ENCODE measurements at regions not wholly inside any gene's neighbourhood (a gene's known extent, or its start where the extent isn't known, plus 50 kb on each side); places are given as distances from the start of the nearest gene placed in this dataset.

- in situ Hi-C loops (cut with MboI; ENCODE audit: low sequenced_read_pairs): no loop called here
These were observed 201.6 kb upstream of the JARID2 start for GRCh38 chr6:15044146-15044882.

- in situ Hi-C loops (cut with MboI; ENCODE audit: low sequenced_read_pairs): no loop called here
These were observed 200.9 kb upstream of the JARID2 start for GRCh38 chr6:15044948-15045347.

- in situ Hi-C loops (cut with MboI; ENCODE audit: low sequenced_read_pairs): no loop called here
These were observed 199.1 kb upstream of the JARID2 start for GRCh38 chr6:15046751-15047150.

GRCh38 chr6:15048367-15048766 is 197.5 kb upstream of the JARID2 start:
- in situ Hi-C loops (cut with MboI; ENCODE audit: low sequenced_read_pairs): no loop called here

- in situ Hi-C loops (cut with MboI; ENCODE audit: low sequenced_read_pairs): no loop called here
These were observed 187.4 kb upstream of the JARID2 start for GRCh38 chr6:15058200-15059061.

- in situ Hi-C loops (cut with MboI; ENCODE audit: low sequenced_read_pairs): no loop called here
These were observed 184.7 kb upstream of the JARID2 start for GRCh38 chr6:15061180-15061641.

- in situ Hi-C loops (cut with MboI; ENCODE audit: low sequenced_read_pairs): no loop called here
These were observed 183.9 kb upstream of the JARID2 start for GRCh38 chr6:15061908-15062515.

GRCh38 chr6:15062516-15063252 is 183.2 kb upstream of the JARID2 start:
- in situ Hi-C loops (cut with MboI; ENCODE audit: low sequenced_read_pairs): no loop called here

- in situ Hi-C loops (cut with MboI; ENCODE audit: low sequenced_read_pairs): no loop called here
These were observed 182.5 kb upstream of the JARID2 start for GRCh38 chr6:15063253-15063853.

- in situ Hi-C loops (cut with MboI; ENCODE audit: low sequenced_read_pairs): no loop called here
These were observed 180.4 kb upstream of the JARID2 start for GRCh38 chr6:15065261-15065989.

GRCh38 chr6:15066089-15066758 is 179.6 kb upstream of the JARID2 start:
- in situ Hi-C loops (cut with MboI; ENCODE audit: low sequenced_read_pairs): no loop called here

- in situ Hi-C loops (cut with MboI; ENCODE audit: low sequenced_read_pairs): no loop called here
These were observed 172.5 kb upstream of the JARID2 start for GRCh38 chr6:15073344-15073789.

GRCh38 chr6:15073883-15074465 is 171.9 kb upstream of the JARID2 start:
- in situ Hi-C loops (cut with MboI; ENCODE audit: low sequenced_read_pairs): no loop called here

- in situ Hi-C loops (cut with MboI; ENCODE audit: low sequenced_read_pairs): no loop called here
These were observed 171.1 kb upstream of the JARID2 start for GRCh38 chr6:15074806-15075205.

GRCh38 chr6:15076565-15076964 is 169.3 kb upstream of the JARID2 start:
- in situ Hi-C loops (cut with MboI; ENCODE audit: low sequenced_read_pairs): no loop called here

GRCh38 chr6:15077006-15077405 is 168.9 kb upstream of the JARID2 start:
- in situ Hi-C loops (cut with MboI; ENCODE audit: low sequenced_read_pairs): no loop called here

GRCh38 chr6:15077961-15078360 is 167.9 kb upstream of the JARID2 start:
- in situ Hi-C loops (cut with MboI; ENCODE audit: low sequenced_read_pairs): no loop called here

GRCh38 chr6:15079288-15079817 is 166.5 kb upstream of the JARID2 start:
- in situ Hi-C loops (cut with MboI; ENCODE audit: low sequenced_read_pairs): no loop called here

- in situ Hi-C loops (cut with MboI; ENCODE audit: low sequenced_read_pairs): no loop called here
These were observed 165.0 kb upstream of the JARID2 start for GRCh38 chr6:15080895-15081294.
